Vagina (tissue), 2 donors: ENCODE measurements at regions not wholly inside any gene's neighbourhood (a gene's known extent, or its start where the extent isn't known, plus 50 kb on each side); places are given as distances from the start of the nearest gene placed in this dataset.
A peak's percentile ranks its signal among the peaks of the same experiment; 100 is the strongest.

Experiments
- DNase-seq, 2 donors: peaks; one replicate each; pipeline ENCODE4 v3.0.0-alpha.2; 2017; ENCODE audit errors: extremely low spot score in 2 of 2
- H3K27ac ChIP-seq: fragments of 200-600 bp; sonication (generic); one replicate; pipeline ENCODE4 v1.5.1; 2019
- H3K27me3 ChIP-seq: fragments of 200-600 bp; sonication (generic); one replicate; pipeline ENCODE4 v1.5.1; 2019
- H3K36me3 ChIP-seq, 2 donors: fragments of 200-600 bp; sonication (generic); one replicate each; pipeline ENCODE4 v1.5.1; 2017 to 2019
- H3K4me1 ChIP-seq: fragments of 200-600 bp; sonication (generic); one replicate; pipeline ENCODE4 v1.5.1; 2019
- H3K4me3 ChIP-seq, 2 donors: fragments of 200-600 bp; sonication (generic); 1 replicate in 1 of 2; 2 replicates in 1 of 2; pipeline ENCODE4 v1.5.1; 2016 to 2019
- H3K9me3 ChIP-seq: fragments of 200-600 bp; sonication (generic); one replicate; pipeline ENCODE4 v1.5.1; 2019
- CTCF ChIP-seq, 3 experiments: fragments of 450-650 bp in 2 of 3; fragments of 200-600 bp in 1 of 3; sonication (generic) in 1 of 3; IDR thresholded peaks; one replicate each; pipeline ENCODE4 v1.5.1; 2017 to 2019; ENCODE audit warnings: antibody characterized with exemption in 3 of 3, mild to moderate bottlenecking in 2 of 3, moderate library complexity in 2 of 3
- POLR2A ChIP-seq, 2 donors: fragments of 450-650 bp; IDR thresholded peaks; one replicate each; pipeline ENCODE4 v1.6.1; 2017; ENCODE audit warnings: antibody characterized with exemption in 2 of 2, mild to moderate bottlenecking in 2 of 2, moderate library complexity in 2 of 2
- POLR2AphosphoS5 ChIP-seq, 2 donors: sonication (generic); formaldehyde crosslinking; IDR thresholded peaks; one replicate each; pipeline ENCODE4 v1.9.0; 2017; ENCODE audit warnings: antibody characterized with exemption in 2 of 2, mild to moderate bottlenecking in 2 of 2, low read depth in 1 of 2; ENCODE audit not compliant: insufficient read depth in 1 of 2
- intact Hi-C: fragments of 100-400 bp; cut with DNase I; formaldehyde crosslinking; loops from one replicate; pipeline ENCODE4 v1.15.1; 2023

DNA sequence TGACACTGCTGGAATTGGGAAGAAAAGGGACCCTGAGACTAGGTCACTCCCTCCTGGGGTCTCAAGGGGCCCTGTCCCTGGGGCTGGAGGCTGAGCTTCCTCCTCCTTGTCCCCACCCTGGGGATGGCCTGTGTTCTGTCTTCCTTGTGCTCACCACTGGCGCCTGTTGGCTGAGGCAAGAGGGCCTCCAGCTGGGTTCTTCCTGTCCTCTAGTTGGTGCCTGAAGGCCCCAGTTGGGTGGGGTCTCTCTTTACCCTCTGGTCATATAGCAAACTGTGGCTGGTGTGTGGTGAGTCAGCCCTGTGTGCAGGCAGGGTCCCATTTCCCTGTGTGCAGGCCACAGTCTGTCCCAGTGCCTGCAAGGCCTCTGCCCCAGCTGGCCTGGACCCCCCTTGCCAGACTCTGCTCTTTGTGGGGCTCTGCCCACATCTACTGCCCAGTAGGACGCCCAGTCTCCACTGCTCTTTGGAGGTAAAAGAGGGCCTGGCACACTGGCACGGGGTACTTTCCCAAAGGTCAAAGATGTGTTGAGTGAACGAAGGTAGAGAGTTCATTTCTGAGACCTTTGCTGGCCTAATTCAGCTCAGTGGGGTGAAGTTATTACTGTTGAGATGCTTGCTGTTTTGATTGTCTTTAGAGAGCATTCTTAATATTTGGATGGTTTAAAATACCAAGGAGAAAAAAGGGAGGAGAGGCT, 55.1 kb upstream of the CLDN5 start:
- H3K36me3 ChIP-seq, result no peaks in the 10 kb centered on the region
- intact Hi-C loops, result no loop called here
- no peaks in the 10 kb centered on the region for H3K27me3 ChIP-seq
- H3K4me3 ChIP-seq, result no peak overlapping the region
- no peaks in the 10 kb centered on the region for H3K9me3 ChIP-seq
- no peaks in the 10 kb centered on the region for H3K4me1 ChIP-seq
- DNase-seq, result no peak
- H3K27ac ChIP-seq, result no peak overlapping the region
- TF ChIP-seq POLR2AphosphoS5 (IDR thresholded peaks at IDR 0.05; ENCODE audit: insufficient read depth in 1 of 2, low read depth in 1 of 2) (no peak), POLR2A (IDR thresholded peaks at IDR 0.05) (no peak), CTCF (IDR thresholded peaks at IDR 0.05) (no peak)

DNA sequence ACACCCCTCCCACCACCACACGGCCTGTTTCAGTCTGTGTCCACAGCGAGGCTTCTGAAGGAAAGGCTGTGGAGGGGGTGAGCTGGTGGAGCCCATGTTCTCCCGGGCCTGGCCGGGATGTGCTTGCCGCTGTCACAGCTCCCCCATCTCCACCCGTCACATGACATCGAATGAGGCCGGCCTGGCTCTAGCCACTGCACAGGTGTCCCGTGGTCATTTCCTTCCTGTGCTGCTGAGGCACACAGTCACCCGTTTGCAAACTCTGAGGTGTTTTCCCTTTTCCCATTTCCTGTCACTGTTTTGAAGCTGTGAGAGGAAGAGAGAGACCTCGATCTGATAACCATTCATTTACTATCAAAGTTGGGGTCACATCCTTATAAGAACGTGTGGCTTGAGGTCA, 55.7 kb upstream of the CLDN5 start:
- H3K27ac ChIP-seq, result no peak overlapping the region
- H3K9me3 ChIP-seq, result no peaks in the 10 kb centered on the region
- no peak for DNase-seq
- no peak overlapping the region for H3K4me3 ChIP-seq
- no peaks in the 10 kb centered on the region for H3K4me1 ChIP-seq
- no peaks in the 10 kb centered on the region for H3K27me3 ChIP-seq
- intact Hi-C loops, result no loop called here
- no peak for TF ChIP-seq CTCF (IDR thresholded peaks at IDR 0.05)
- peak; percentile 57 to 80 for TF ChIP-seq POLR2AphosphoS5 (IDR thresholded peaks at IDR 0.05; ENCODE audit: insufficient read depth in 1 of 2, low read depth in 1 of 2)
- no peak for TF ChIP-seq POLR2A (IDR thresholded peaks at IDR 0.05)
- no peaks in the 10 kb centered on the region for H3K36me3 ChIP-seq

- no peaks in the 10 kb centered on the region for H3K4me1 ChIP-seq
- intact Hi-C loops, result no loop called here
These were observed 56.2 kb upstream of the CLDN5 start for GRCh38 chr22:19580291-19580890.

DNA sequence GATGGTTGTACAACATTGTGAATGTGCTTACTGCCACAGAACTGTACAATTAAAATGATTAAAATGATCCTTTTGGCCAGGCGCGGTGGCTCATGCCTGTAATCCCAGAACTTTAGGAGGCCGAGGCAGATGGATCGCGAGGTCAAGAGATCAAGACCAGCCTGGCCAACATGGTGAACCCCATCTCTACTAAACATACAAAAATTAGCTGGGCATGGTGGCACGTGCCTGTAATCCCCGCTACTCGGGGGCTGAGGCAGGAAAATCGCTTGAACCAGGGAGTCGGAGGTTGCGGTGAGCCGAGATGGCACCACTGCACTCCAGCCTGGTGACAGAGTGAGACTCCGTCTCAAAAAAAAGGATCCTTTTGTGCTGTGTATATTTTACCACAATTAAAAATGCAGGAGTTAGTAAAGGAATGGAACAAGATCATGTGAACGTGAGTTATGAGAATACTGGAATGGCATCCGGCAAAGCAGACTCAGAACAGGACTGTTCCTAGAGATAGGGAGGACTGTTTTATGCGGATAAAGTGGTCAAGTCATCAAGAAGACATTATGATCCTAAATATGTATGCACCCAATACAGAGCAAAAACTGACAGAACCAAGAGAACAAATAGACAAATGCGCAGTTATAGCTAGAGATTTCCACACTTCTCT, 58.0 kb upstream of the CLDN5 start:
- H3K36me3 ChIP-seq, result no peaks in the 10 kb centered on the region
- TF ChIP-seq POLR2AphosphoS5 (IDR thresholded peaks at IDR 0.05; ENCODE audit: insufficient read depth in 1 of 2, low read depth in 1 of 2) (no peak), POLR2A (IDR thresholded peaks at IDR 0.05) (no peak), CTCF (IDR thresholded peaks at IDR 0.05) (no peak)
- H3K4me3 ChIP-seq, result no peak overlapping the region
- DNase-seq, result no peak
- intact Hi-C loops, result no loop called here
- H3K27me3 ChIP-seq, result no peaks in the 10 kb centered on the region
- no peaks in the 10 kb centered on the region for H3K4me1 ChIP-seq
- no peak overlapping the region for H3K27ac ChIP-seq
- H3K9me3 ChIP-seq, result no peaks in the 10 kb centered on the region

More at GRCh38 chr22:19580291-19580890, 56.2 kb upstream of the CLDN5 start:
- no peaks in the 10 kb centered on the region for H3K36me3 ChIP-seq
- no peak overlapping the region for H3K4me3 ChIP-seq
- no peaks in the 10 kb centered on the region for H3K9me3 ChIP-seq
- DNase-seq, result no peak
- no peak overlapping the region for H3K27ac ChIP-seq
- H3K27me3 ChIP-seq, result no peaks in the 10 kb centered on the region
- TF ChIP-seq POLR2A (IDR thresholded peaks at IDR 0.05), result no peak
- TF ChIP-seq CTCF (IDR thresholded peaks at IDR 0.05), result no peak
- TF ChIP-seq POLR2AphosphoS5 (IDR thresholded peaks at IDR 0.05; ENCODE audit: insufficient read depth in 1 of 2, low read depth in 1 of 2), result no peak
